ENCODE measurements at regions not wholly inside any gene's neighbourhood (a gene's known extent, or its start where the extent isn't known, plus 50 kb on each side); places are given as distances from the start of the nearest gene placed in this dataset.
"Not testable (repeated sequence)": the region's sequence is repeated elsewhere in the genome, so short reads cannot be mapped to it uniquely, and the experiment has no call there.

DNA sequence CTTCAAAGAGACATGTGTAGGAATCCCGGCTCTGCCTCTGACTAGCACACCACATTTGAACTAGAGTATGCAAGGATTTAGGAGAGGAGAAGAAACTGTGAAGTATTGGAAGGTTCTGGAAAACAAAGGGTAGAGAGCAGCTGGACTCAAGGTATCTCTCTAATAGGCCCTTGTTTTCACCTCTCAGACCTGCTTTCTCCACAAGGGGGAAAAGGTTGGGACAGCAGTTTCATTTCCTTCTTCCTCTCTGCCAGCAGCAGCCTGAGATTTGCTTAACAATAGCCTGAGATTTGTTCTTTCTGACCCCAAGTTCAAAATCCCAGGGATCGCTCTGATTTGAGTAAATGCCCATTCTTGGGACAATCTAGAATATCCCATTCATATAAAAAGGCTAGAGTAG is 430.6 kb upstream of the MCTP2 start:
- Mint-ChIP-seq H3K4me3 (no peak overlapping the region), H3K27ac (no peak overlapping the region), H3K4me1 (no peaks in the 10 kb centered on the region), H3K36me3 (ENCODE audit: low read depth) (no peaks in the 10 kb centered on the region), H3K27me3 (no peaks in the 10 kb centered on the region), H3K9me3 (no peaks in the 10 kb centered on the region)
- intact Hi-C loops (cut with micrococcal nuclease) = no loop called here
- DNase-seq = no peak

GRCh38 chr15:93789441-93789840 is 441.9 kb upstream of the MCTP2 start:
- DNase-seq = no peak
- no peaks in the 10 kb centered on the region for H3K27me3 Mint-ChIP-seq
- H3K27ac Mint-ChIP-seq = no peak overlapping the region
- no peaks in the 10 kb centered on the region for H3K4me1 Mint-ChIP-seq
- intact Hi-C loops (cut with micrococcal nuclease) = no loop called here
- H3K9me3 Mint-ChIP-seq = peaks cover 3% of the 10 kb centered on the region
- H3K4me3 Mint-ChIP-seq = no peak overlapping the region
- no peaks in the 10 kb centered on the region for H3K36me3 Mint-ChIP-seq (ENCODE audit: low read depth)

DNA sequence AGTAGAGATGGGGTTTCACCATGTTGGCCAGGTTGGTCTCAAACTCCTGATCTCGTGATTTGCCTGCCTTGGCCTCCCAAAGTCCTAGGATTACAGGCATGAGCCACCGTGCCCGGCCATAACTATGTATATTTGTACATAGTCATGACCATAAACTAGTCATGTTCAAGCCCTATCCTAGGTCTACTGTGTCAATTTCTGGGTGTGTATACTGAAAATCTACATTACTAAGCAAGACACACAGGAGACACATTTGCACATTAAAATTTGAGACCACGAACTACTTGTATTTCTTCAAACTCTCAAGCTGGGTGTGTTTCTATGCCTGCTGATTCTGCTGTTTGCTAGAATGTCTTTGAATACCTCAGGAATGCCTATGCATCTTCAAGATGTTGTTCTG is 451.3 kb upstream of the MCTP2 start:
- Mint-ChIP-seq H3K4me1 (no peaks in the 10 kb centered on the region), H3K27ac (no peak overlapping the region), H3K9me3 (no peaks in the 10 kb centered on the region), H3K36me3 (ENCODE audit: low read depth) (no peaks in the 10 kb centered on the region), H3K27me3 (no peaks in the 10 kb centered on the region), H3K4me3 (no peak overlapping the region)
- no peak for DNase-seq
- intact Hi-C loops (cut with micrococcal nuclease) = no loop called here

DNA sequence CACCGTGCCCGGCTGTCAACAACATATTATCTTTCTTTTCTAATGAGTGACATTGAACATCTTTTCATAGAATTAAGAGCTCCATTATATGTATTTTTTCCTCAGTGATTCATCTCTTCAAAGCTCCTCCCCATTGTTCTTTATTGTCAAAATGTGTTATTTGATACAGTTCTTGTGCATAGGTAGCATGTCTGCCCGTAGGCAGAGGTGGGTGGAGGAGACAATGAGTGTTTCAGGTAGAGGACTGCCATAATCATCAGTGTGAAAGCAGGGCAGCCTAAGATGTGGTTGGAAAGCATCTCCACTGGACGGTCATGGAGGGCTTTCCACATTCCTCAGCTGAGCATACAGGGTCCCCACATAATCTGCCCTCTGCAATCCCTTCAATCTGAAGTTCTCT is 452.0 kb upstream of the MCTP2 start:
- Mint-ChIP-seq H3K27me3 (no peaks in the 10 kb centered on the region), H3K27ac (no peak overlapping the region), H3K36me3 (ENCODE audit: low read depth) (no peaks in the 10 kb centered on the region), H3K4me1 (no peaks in the 10 kb centered on the region), H3K9me3 (no peaks in the 10 kb centered on the region), H3K4me3 (no peak overlapping the region)
- intact Hi-C loops (cut with micrococcal nuclease) = no loop called here
- no peak for DNase-seq

DNA sequence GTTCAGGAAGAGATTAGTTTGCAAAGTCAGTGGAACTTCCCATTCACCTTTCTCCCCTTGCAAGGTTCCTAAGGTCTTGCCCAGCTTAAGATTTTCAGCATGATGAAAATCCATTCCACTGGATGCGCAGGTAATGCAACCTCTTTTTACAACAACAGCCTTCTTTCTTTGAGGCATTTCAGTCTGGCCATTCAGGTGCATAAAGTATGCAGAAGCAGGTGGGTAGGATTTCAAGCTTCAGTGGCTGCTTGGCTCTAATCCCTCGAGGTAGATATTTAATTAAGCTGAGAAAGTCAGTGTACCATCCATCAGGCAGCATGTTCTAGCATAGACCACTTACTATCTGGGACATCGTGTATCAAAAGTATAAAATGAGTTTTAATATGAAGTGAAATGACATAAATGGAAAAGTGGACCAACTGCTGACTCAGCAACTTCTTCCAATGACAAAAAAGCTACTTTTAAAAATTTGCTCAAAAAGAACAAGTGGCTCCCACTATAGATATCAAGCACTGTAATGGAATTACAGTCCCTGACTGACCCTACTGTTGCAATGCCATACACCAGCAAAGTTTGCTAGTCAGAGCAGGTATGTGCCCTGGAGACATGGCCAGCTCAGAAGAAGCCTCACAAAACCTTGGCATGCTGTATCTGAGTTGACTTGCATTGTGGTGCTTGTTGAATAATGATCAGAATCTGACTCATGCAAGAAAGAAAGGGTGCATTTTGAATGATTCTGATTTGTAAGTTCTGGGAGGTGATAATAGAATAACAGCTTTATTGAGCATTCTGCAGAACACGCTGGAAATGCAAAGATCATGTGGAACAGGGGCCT is 459.9 kb upstream of the MCTP2 start:
- Mint-ChIP-seq H3K27me3 (no peaks in the 10 kb centered on the region), H3K27ac (no peak overlapping the region), H3K36me3 (ENCODE audit: low read depth) (no peaks in the 10 kb centered on the region), H3K4me1 (no peaks in the 10 kb centered on the region), H3K9me3 (no peaks in the 10 kb centered on the region), H3K4me3 (no peak overlapping the region)
- intact Hi-C loops (cut with micrococcal nuclease) = no loop called here
- DNase-seq = no peak

- Mint-ChIP-seq H3K4me3 (no peak overlapping the region), H3K9me3 (no peaks in the 10 kb centered on the region)
Observed at GRCh38 chr15:93770788-93771187, 460.6 kb upstream of the MCTP2 start.

GRCh38 chr15:93762036-93762435 is 469.3 kb upstream of the MCTP2 start:
- no peaks in the 10 kb centered on the region for H3K4me1 Mint-ChIP-seq
- no peak overlapping the region for H3K27ac Mint-ChIP-seq
- H3K27me3 Mint-ChIP-seq = peaks cover 2% of the 10 kb centered on the region
- no peak for DNase-seq
- H3K4me3 Mint-ChIP-seq = no peak overlapping the region
- H3K9me3 Mint-ChIP-seq = no peaks in the 10 kb centered on the region
- intact Hi-C loops (cut with micrococcal nuclease) = no loop called here
- no peaks in the 10 kb centered on the region for H3K36me3 Mint-ChIP-seq (ENCODE audit: low read depth)

More at GRCh38 chr15:93770788-93771187, 460.6 kb upstream of the MCTP2 start:
- intact Hi-C loops (cut with micrococcal nuclease) = no loop called here
- Mint-ChIP-seq H3K36me3 (ENCODE audit: low read depth) (no peaks in the 10 kb centered on the region), H3K4me1 (no peaks in the 10 kb centered on the region), H3K27me3 (no peaks in the 10 kb centered on the region), H3K27ac (no peak overlapping the region)
- DNase-seq = no peak

GRCh38 chr15:93759629-93760028 is 471.7 kb upstream of the MCTP2 start:
- no peak overlapping the region for H3K27ac Mint-ChIP-seq
- DNase-seq = no peak
- no peaks in the 10 kb centered on the region for H3K36me3 Mint-ChIP-seq (ENCODE audit: low read depth)
- H3K4me1 Mint-ChIP-seq = no peaks in the 10 kb centered on the region
- intact Hi-C loops (cut with micrococcal nuclease) = no loop called here
- no peaks in the 10 kb centered on the region for H3K9me3 Mint-ChIP-seq
- no peak overlapping the region for H3K4me3 Mint-ChIP-seq
- peaks cover 2% of the 10 kb centered on the region for H3K27me3 Mint-ChIP-seq

DNA sequence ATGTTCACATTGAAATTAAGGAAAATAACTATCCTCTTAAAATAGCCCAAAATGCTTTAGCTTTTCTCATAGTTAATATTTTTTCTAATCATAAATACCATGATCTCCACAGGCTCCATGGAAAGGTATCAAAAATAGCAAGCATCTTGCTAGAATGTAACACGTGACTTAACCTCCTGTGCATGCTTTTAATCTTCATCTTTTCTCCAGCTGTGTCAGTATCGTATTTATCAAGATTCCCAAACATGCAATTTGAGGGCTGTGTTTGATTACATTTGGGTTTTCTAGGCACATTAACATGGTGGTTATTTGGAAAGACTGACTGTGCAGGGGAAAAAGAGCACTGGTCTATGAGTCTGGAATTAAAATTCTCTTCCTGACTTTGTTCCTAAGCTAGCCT is 472.5 kb upstream of the MCTP2 start:
- Mint-ChIP-seq H3K4me3 (no peak overlapping the region), H3K27me3 (peaks cover 2% of the 10 kb centered on the region)
- DNase-seq = no peak

DNA sequence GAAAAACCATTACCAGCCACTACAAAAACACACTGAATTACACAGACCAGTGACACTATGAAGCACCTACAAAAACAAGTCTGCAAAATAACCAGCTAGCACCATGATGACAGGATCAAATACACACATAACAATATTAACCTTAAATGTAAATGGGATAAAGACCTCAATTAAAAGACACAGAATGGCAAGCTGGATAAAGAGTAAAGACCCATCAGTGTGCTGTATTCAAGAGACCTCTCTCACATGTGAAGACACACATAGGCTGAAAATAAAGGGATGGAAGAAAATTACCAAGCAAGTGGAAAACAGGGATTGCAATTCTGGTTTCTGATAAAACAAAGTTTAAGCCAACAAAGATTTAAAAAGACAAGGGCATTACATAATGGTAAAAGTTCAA is 482.7 kb upstream of the MCTP2 start:
- Mint-ChIP-seq H3K4me1 (no peaks in the 10 kb centered on the region), H3K27ac (no peak overlapping the region), H3K4me3 (no peak overlapping the region), H3K27me3 (no peaks in the 10 kb centered on the region), H3K9me3 (no peaks in the 10 kb centered on the region), H3K36me3 (ENCODE audit: low read depth) (no peaks in the 10 kb centered on the region)
- intact Hi-C loops (cut with micrococcal nuclease) = no loop called here
- no peak for DNase-seq

More for the DNA sequence above, 472.5 kb upstream of the MCTP2 start:
- intact Hi-C loops (cut with micrococcal nuclease) = no loop called here
- Mint-ChIP-seq H3K27ac (no peak overlapping the region), H3K36me3 (ENCODE audit: low read depth) (no peaks in the 10 kb centered on the region), H3K9me3 (no peaks in the 10 kb centered on the region), H3K4me1 (no peaks in the 10 kb centered on the region)

DNA sequence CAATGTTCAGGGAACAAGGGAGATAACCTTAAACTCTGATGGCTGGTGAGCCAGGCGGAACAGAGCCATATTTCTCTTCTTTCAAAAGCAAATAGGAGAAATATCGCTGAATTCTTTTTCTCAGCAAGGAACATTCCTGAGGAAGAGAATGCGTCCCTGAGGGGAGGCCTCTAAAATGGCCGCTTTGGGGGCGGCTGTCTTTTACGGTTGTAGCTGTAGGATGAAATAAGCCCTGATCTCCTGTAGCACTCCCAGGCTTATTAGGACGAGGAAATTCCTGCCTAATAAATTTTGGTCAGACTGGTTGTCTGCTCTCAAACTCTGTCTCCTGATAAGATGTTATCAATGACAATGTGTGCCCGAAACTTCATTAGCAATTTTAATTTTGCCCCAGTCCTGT is 496.4 kb upstream of the MCTP2 start:
- not testable (repeated sequence) for DNase-seq

DNA sequence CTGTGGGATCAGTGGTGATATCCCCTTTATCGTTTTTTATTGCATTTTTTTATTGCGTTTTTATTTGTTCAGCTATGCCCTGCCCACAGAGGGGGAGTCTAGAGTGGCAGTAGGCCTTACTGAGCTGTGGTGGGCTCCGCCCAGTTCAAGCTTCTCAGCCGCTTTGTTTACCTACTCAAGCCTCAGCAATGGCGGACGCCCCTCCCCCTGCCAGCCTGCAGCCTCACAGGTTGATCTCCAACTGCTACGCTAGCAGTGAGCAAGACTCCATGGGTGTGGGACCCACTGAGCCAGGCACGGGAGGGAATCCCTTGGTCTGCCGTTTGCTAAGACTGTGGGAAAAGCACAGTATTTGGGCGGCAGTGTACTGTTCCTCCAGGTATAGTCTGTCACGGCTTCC is 500.6 kb upstream of the MCTP2 start:
- Mint-ChIP-seq H3K27ac (no peak overlapping the region), H3K4me1 (no peaks in the 10 kb centered on the region), H3K9me3 (peaks cover 8% of the 10 kb centered on the region), H3K4me3 (no peak overlapping the region), H3K27me3 (no peaks in the 10 kb centered on the region), H3K36me3 (ENCODE audit: low read depth) (no peaks in the 10 kb centered on the region)
- DNase-seq = no peak
- intact Hi-C loops (cut with micrococcal nuclease) = no loop called here

More for the DNA sequence above, 496.4 kb upstream of the MCTP2 start:
- H3K4me3 Mint-ChIP-seq; H3K36me3 Mint-ChIP-seq (ENCODE audit: low read depth); H3K27ac Mint-ChIP-seq; H3K4me1 Mint-ChIP-seq; H3K9me3 Mint-ChIP-seq; H3K27me3 Mint-ChIP-seq; intact Hi-C loops (cut with micrococcal nuclease): not testable (repeated sequence)

- DNase-seq = no peak
- H3K27me3 Mint-ChIP-seq = no peaks in the 10 kb centered on the region
- H3K4me1 Mint-ChIP-seq = no peaks in the 10 kb centered on the region
- H3K27ac Mint-ChIP-seq = no peak overlapping the region
- intact Hi-C loops (cut with micrococcal nuclease) = no loop called here
- H3K36me3 Mint-ChIP-seq (ENCODE audit: low read depth) = no peaks in the 10 kb centered on the region
- no peaks in the 10 kb centered on the region for H3K9me3 Mint-ChIP-seq
- no peak overlapping the region for H3K4me3 Mint-ChIP-seq
Observed at GRCh38 chr15:93722165-93722564, 509.2 kb upstream of the MCTP2 start.

DNA sequence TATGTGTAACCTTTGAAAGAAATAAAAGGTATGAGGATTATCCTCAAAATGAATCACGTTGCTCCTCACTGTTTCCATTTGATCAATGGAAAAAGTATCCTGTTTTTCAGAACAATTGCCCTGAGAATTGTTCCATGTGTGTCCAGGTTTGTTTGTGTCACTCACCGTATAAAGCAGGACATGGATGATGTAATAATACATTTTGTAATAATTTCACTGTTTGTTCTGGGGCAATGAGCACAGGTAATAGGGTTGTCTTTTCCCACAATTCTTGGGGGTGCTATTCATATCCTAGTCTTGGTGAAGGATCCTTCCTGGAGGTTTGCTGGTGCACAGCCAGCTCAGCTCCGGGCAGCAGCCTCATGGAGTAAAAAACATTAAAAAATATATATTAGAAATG is 510.8 kb upstream of the MCTP2 start:
- DNase-seq = no peak
- Mint-ChIP-seq H3K27me3 (no peaks in the 10 kb centered on the region), H3K4me1 (no peaks in the 10 kb centered on the region), H3K36me3 (ENCODE audit: low read depth) (no peaks in the 10 kb centered on the region), H3K9me3 (no peaks in the 10 kb centered on the region), H3K4me3 (no peak overlapping the region), H3K27ac (no peak overlapping the region)
- intact Hi-C loops (cut with micrococcal nuclease) = no loop called here

DNA sequence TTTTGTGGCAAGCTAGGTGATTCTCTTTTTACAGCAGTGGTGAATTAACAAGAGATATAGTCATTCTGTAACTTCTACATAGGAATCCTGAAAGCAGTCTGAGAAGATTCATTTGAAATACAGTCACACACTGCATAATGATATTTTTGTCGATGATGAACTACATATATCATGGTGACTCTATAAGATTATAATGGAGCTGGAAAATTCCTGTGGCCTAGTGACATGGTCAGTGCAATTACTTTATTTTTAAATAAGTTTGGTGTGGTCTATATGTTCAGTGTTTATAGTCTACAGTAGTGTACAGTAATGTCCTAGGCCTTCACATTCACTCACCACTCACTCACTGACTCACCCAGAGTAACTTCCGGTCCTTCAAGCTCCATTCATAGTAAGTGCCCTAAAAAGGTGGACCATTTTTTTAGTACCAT is 511.4 kb upstream of the MCTP2 start:
- Mint-ChIP-seq H3K4me1 (no peaks in the 10 kb centered on the region), H3K27me3 (no peaks in the 10 kb centered on the region), H3K9me3 (no peaks in the 10 kb centered on the region), H3K36me3 (ENCODE audit: low read depth) (no peaks in the 10 kb centered on the region), H3K4me3 (no peak overlapping the region), H3K27ac (no peak overlapping the region)
- DNase-seq = no peak
- intact Hi-C loops (cut with micrococcal nuclease) = no loop called here

All from activated CD4-positive, alpha-beta T cell treated with anti-CD3 and anti-CD28 coated beads, Interleukin-2, amount 10 ng/mL, durations not matched to agents 24 days and 14 days (primary cell).